T-helper 9 cell (primary cell): ENCODE measurements at regions not wholly inside any gene's neighbourhood (a gene's known extent, or its start where the extent isn't known, plus 50 kb on each side); places are given as distances from the start of the nearest gene placed in this dataset.

Experiments
- DNase-seq: peaks from one replicate; pipeline ENCODE4 v3.0.0-alpha.2; 2020

DNA sequence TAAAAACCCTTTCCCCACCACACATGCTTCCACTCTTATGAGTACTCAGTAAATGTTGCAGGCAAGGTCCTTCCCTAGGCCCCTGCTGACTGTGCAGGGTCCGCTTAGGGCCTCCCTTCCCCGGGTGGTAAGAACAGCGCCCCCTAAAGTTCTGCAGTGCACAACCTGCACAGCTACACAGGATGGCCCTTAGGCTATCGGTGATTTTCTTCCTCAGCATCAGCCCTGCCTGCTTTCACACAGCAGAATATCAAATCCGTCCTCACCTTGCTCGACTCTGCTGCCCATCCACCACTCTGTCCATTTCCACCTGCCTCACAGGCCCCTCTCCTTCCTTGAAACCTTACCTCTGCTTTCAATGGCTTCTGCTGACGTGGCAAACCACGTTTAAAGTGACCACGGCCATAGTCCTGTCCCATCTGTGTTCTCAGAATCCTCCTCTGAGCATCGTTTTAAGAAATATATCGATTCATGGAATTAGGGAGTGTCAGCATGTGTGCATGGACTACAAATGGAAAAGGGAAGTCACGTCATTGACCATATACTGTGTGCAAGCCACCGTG, 51.4 kb upstream of the TMEM132E start:
- no peak for DNase-seq

DNA sequence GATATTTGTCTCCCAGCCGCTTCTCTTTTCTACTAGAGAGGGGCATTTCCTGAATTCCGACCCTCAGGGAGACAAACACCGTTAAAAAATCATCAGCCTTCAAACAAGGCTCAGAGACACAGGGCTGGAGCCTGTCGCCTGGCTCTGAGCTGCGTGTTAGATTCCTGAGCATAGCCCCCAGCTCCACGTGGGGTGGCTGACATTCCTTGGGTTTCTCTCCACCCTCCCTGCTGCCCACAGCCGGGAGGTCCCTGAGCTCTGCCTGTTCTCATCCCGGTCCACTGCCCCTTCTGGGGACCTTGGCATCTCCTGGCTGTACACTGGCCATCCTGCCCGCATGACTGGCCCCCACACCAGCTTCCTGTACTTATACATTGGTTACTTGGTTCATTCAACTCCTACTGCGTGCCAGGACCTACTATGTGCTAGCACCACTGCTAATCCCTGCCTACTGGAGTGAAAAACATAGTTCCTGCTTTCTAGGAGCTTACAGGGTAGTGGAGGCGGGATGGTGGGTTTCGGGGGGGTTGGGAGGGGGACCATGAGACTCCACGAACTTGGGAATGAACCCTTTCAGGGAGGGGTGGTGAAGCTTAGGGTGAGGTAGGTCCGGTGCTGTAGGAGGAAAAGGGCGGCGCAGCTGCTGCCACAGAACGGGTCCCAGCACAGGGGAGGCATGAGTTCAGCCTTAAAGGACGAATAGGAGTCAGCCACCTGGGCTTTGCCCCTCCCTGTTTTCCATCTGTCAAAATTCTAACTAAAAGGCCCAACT, 52.1 kb upstream of the TMEM132E start:
- no peak for DNase-seq

DNA sequence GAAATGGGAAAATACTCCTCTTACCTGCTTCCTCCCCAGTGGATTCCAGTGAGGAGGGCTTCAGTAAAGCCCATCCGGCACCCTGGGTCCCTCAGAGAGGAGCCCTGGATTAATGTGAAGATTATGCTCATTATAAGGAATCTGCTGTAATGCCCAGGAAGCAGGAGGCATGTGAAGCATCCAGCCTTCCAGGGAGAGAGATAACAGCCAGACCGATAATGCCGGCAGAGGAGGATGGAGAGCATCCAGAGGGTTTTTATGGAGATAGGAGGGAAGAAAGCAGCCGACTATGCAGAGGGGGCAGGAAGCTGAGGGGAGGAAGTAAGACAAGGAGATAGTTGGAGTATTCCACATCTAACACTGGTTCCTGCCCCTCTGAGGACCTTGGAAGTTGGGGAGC, 53.7 kb upstream of the TMEM132E start:
- no peak for DNase-seq

DNA sequence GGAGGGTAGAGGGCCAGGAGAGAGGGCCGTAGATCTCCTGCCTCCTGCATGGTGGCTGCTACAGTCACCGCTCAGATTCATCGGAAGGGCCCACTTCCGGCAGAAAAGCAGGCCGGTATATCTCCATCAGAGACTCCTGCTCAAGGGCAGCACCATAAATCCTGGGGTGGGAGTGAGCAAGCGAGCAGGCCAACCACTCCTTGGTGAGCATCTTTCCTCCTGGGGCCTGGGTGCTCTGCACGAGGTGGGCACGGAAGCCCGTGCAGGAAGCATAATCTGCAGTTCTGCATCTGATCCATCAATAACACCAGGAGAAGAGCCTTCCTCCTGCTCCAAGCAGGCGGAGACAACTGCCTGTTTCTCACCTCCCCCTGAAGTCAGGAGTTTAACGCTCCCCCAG, 57.4 kb upstream of the TMEM132E start:
- no peak for DNase-seq

DNA sequence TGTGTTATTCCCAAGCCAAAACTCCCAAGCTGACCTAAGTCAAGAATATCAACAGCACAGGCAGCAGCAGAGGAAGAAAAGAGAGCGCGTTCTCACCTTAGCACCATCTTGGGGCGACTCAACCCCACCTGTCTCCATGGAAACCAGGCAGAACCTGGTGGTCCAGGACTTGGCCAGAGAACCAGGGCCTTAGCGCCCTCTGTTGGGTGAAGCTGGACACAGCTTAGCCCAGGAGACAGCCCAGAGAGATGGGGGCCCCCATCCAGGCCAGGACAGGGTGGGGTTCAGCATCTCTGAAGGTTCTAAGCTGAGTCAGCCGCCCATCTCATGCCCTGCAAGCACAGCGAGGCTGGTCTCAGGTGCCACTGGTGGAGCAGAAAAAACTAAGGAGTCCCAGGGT, 60.1 kb upstream of the TMEM132E start:
- no peak for DNase-seq

DNA sequence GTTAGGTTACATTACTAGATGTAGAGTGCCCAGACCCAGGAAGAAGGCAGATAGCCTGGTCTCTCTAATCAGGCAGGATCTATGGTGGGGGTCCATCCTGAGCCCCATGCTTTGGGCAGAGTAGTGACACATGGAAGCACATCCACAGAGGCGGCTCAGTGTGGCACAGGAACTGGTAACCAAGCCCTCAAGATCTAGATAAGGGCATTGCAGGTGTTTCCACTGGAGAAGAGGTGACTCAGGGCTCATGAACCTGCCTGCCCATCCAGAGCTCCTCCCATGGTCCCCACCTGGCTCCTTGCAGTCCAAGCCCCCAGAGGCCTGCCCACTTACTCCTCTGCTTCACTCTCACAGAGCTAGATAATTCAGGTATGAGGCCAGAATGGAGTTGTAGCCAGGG, 62.0 kb upstream of the TMEM132E start:
- no peak for DNase-seq

DNA sequence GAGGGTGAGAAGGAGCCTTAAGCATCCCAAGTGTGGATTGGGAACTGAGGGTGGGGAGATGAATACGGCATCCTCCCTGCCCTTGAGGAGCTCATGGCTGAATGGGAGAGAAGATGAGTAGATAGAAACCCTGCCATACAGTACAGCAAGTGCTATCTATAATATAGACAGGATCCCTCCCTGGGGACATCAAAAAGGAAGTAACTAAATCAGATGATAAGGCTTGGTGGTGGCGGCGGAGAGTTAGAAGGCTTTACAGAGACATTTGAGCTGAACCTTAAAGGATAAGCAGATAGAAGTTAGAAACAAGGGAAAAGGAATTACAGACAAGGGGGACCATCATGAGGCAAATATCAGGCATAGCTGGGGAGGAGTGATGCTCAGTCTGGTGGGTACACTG, 67.5 kb upstream of the TMEM132E start:
- DNase-seq, result no peak

DNA sequence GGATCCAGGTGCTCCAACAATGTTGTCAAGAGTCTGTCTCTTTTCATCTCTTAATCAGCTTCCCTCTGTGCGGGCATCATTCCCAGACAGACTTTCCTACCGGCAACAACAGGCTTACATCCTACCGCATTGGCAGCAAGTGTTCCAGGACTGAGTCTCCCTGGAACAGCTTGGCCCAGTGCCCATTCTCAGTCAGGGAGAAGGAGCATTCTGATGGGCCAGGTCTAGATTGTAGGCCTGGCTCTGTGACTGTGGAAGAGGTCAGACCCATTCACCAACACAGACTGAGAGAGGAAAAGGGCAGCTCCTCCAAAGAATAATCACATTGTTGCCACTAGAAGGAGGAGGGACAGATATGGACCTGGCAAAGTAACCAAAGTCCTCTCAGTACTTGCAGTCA, 68.1 kb upstream of the TMEM132E start:
- no peak for DNase-seq

DNA sequence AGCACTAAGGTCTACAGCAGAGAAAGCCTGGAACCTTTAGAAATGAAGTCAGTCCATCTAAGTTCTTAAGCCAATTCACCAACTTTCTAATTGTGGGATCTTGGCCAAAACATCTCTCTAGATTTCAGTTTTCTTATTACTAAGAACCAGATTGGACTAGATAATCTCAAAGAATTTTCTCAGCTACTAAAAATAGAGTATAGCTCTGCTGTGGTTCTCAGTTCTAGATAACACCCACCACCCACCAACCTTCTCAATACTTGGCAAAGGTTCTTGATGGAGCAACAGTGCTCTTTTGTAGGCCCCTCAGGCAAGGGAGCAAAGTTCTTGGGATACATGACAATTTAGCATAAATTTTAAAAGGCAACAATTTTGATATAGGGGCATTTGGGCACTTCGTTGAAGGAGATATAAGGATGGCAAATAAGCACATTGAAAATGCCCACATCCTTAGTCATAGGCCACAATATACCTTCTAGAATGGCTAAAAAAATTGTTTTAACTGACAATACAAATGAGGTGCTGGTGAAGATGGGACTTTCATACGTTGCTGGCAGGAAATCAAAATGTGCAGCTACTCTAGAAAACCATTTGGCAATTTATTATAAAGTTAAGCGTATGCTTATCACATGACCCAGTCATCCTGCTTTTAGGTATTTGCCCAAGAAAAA, 74.4 kb upstream of the TMEM132E start:
- no peak for DNase-seq

DNA sequence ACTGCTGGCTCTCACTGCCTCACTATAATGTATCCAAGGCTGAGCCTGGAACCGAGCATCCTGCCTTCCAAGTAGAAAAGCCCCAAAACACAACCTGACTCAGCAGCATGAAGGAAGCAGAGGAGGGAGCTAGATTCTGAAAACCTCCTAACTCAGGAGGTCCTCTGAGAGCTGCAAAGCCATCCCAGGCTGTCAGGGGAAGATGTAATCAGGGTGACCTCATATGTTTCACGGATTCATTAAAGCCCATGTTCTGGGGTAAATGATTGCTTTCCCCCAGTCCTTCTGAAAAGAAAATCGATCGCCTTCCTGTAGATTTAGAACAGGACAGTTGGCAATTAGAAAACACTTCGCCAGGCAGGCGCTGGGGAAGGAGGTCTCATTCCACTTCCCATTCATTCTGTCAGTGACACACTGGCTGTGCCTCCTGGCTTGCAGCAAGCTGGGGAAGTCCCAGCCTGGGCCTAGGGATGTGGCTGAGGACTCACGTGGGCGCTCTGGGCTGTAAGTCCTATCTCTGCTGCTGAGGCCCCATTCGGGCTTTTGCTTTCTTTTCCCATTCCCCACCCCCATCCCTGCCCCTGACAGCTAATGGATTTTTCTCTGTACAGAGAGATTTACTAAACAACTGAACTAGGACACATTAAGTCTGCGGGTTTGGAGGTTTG, 75.7 kb upstream of the TMEM132E start:
- DNase-seq, result no peak

DNA sequence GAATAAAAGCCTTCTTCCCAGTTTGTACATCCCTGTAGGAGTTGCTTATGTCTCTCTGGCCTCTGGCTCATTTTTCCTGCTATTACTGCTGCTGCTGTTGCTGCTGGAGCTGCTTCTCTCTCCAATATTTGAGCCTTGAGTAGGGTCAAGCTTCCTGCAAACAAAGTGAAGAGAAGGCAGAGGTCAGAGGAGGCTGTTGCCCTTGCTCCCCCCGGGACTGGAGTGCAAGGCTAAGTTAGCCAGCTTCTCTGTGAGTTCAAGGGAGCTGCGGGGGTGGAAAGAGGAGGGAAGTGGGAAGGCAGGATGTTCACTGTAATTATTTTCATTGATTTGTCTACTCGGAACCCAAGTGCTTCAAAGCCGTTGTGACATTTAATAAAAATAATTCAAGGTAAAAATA, 77.0 kb upstream of the TMEM132E start:
- no peak for DNase-seq

DNA sequence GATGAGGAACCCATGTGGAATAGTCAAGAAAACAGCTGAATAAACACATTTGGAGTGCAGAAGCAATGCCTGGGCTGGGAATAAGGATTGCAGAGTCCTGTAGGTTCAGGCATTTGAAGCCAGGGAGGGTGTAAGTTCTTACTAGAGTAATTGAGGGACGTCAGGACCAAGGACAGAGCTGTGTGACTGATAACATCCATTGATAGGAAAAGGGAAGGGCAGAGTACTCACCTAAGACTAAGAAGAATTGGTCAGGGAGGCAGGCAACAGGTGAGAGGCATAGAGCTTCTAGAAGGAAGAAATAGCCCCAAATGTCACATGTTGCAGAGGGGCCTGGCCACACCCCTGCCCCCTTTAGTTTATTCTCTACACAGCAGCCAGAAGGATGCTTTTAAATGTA, 79.8 kb upstream of the TMEM132E start:
- DNase-seq, result no peak

DNA sequence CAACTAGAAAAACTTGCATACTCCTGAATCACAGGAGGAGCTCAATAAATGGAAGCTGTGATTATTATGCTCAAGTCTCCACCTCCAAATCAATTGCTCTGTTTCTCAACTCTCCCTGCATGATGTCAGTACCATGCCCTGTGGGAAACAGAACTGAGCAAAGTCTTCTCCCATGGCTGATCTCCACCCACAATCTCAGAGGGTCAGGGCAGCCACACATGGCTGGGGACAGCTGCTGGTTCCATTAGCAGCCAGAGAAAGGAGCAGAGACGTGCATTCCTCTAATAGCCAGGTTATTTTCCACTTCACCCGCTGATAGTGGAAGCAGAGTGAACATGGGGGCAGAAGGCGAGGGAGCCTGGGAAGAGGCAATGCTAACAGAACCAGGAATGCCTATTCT, 85.5 kb upstream of the TMEM132E start:
- no peak for DNase-seq

DNA sequence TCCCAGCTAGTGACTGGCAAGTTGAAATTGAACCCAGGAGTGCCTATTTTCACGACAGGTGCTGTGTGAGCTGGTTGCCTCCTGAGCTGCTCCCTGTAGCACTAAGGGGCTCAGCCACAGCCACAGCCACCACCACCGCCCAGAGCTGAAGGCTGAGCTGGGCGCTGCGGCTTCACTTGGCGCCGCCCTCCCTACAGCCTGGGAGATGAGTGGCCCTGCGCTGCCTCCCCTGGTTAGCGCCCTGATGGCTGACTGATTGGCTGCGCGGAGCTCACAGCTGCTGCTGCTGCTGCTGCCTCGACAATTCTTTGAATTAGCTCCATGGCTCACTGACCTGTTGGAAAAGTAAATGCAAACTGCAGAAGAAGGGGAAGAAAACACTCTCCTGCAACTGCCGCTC, 91.8 kb upstream of the TMEM132E start:
- no peak for DNase-seq

DNA sequence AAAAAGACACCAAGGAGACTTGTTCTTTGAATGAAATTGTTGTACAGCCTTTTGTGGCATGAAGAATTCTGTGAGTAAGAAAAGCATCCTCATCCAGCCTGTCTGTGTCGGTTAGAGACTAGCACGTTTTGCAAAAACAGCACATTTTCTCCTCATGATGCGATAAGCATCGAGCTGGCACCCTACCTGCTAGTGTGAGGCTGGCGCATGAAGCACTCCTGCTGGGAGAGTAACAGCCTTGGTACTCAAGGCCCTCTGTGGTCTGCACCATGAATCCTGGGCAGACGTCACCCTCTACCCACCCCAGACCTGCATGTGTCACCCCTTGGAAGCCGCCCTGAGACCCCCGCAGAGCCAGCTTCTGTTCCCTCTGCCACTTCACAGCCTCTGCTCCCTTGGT, 92.6 kb upstream of the TMEM132E start:
- DNase-seq, result no peak

DNA sequence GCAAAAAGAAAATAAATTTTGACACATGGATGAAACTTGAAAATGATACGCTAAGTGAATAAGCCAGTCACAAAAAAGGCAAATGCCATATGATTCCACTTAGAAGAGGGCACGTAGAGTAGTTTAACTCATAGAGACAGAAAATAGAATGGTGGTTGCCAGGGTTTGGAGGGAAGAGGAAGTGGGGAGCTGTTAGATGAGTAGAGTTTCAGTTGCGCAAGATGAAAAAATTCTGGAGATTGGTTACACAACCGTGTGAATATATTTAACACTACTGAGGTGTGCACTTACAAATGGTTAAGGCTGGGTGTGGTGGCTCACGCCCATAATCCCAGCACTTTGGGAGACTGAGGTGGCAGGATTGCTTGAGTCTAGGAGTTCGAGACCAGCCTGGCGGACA, 93.4 kb upstream of the TMEM132E start:
- DNase-seq, result no peak

DNA sequence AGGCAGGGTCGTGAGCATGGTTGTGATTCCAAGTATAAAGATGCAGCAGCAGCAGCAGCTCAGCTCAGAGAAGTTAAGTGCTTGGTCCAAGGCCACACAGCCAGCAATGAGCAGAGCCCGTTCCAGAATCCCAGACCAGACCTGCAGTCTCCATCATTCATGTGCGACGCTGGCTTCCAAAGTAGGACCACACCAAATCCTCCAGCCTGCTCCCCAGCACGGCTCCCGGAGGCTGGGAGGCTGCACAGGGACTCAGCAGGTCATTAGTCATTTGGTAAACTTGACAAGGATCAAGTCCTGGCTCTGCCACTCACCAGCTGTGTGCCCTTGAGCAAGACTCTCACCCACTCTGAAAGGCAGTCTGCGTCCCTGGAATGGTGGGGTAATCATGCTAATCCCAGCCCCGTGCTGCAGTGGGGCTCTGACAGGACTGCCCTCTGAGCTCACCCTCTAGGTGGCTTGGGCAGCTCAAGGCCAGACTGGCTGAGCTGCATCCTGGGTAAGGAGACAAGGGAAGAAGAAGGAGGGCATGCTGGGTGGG, 95.1 kb upstream of the TMEM132E start:
- no peak for DNase-seq

DNA sequence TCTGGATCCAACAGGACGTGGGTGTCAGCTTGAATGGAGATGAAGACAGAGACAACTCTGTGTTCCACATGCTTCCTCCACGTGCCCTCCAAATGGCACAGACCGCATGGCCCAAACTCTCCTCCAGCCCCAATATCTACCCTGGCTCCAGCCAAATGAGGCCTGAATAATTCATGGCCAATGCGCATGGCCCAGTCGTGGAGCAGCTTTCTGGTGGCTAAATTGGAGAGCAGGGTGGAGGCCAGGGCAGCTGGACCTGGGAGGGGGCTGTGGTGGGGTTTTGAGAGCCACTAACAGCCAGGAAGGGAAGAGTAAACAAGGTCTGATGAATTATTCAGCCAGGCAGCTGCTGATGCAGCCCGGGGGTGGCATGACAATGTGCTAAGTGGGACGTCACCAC, 96.7 kb upstream of the TMEM132E start:
- DNase-seq, result no peak

DNA sequence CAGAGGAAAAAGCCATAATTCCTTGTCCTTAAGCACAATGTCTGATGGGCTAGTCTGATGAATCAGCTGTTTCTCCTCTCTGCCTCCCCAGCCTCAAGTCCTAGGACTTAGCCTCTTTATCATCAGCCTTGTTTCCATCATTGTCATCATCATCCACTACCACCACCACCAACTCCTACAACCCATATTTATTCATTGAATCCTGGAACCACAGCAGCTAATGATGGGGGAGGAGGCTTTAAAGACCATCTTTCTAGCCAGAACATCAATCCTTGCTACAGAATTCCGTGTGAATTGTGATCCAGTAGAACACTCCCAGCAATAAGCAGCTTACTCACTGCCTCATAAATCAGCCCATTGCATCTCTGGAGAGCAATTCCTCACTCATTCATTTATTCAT, 97.6 kb upstream of the TMEM132E start:
- DNase-seq, result no peak

DNA sequence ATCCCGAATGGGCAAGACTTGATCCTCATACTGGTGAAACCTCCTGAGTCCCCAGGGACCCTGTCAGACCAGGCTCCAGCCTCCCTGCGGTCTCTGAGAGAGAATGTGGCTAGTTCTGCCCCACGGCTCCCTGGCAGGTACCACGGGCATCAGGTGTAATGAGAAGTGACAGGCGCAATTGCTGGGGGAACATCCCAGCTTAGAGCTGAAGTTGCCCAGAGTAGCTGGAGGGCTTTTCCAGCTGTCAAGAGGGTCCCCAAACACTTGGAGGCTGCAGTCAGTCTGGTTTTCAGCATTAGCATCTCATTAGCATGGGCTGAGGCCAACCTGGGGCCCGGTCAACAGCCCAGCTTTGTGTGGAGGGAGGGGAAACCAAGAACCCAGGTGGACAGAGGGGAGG, 100.0 kb upstream of the TMEM132E start:
- no peak for DNase-seq

DNA sequence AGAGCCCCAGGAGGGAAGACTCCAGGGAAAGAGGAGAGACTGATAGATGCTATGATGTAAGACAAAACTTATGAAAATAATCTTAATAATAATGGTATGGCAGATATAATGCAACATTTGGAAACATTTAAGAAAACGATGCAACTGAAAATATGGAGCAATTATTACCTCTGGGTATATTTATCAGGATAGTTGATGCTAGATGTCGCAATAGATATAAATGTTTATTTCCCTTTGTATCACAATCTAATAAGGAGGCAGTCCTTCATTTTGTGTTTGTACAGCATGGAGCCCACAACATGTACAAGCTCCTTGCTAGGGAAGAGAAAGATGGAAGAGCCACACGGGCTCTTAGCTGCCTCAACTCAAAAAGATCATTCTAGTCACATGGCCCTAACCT, 101.1 kb upstream of the TMEM132E start:
- no peak for DNase-seq

DNA sequence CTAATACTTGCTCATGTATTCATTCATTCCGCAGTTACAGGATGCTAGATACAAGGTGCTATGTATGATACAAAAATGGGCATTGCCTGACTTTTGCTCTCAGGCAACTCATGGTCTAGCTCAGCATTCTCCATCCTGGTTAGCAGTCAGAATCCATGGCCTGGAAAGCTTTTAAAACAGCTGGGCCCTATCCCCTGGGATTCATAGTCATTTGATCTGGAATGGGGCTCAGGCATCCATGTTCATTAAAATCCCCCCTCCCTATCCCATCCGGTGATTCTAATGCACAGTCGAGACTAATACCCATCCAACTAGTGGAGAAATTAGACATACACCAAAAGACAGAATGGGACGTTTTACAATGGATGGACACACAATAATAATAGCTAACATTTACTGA, 104.1 kb upstream of the TMEM132E start:
- no peak for DNase-seq

DNA sequence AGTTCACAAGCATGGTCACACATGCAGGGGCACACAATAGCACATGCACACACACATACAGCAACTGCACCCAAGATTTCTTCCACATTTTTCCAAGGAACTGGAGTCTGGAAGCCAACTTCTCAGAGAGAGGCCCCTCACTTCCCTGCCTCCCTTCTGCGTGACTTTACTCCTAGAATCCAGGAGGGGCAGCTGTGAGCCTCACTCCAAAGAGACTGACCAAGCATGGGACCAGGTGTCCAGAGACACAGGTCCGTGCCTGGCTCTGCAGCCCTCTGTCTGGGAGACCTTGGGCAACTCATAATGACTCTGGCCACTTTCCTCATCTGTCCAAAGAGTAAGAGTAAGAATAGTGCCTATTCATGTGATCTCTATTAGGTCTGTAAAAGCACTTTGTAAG, 104.7 kb upstream of the TMEM132E start:
- DNase-seq, result no peak

DNA sequence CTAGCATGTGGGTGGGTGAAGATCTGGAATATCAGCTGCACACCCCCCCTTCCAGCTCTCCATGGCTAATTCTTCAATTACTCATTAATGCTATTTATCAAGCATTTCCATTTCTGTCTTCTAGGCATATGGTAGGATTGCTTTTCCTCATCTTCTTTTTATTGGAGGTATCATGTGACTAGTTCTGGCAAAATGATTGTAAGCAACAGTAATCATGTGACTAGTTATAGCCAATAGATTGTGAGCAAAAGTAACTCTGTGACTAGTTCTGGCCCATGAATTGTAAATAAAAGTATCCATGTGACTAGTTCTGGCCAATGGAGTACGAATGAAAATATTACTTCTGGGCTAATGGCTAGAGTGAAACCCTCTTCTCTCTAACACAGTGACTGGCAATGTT, 107.0 kb upstream of the TMEM132E start:
- DNase-seq, result no peak
